ENCODE measurements at regions not wholly inside any gene's neighbourhood (a gene's known extent, or its start where the extent isn't known, plus 50 kb on each side); places are given as distances from the start of the nearest gene placed in this dataset.

DNA sequence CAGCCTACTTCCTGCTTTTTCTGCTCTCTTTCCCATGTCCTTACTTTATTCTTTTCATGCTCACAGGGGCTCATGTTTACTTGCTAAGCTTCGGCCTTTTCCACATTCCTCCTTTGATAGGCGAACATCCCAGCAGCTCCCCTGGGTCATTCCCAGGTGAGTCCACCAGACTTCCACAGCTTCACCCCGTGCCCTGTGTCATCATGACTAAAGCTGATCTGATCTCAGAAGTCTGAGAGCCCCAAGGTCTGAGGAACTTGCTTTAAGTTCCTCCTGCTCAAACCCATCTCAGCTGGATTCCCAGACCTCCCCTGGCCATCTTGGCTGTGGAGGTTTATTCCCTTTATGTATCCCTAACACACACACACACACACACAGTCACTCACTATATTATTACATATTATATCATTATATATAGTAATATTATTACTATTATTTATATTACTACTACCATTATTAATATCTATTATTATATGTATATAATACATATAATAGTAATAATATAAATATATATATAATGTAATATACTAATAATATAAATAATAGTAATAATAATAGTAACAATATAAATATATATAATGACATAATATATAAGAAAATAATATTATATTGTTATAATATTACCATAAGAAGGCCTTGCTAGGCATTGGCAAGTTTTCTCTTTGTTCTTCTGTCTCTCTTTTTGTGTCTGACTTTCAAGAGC, 295.9 kb downstream of the PTEN start:
- ATAC-seq (ENCODE audit: low FRiP score in 2 of 2) = no peak
- no peaks in the 10 kb centered on the region for H3K36me3 ChIP-seq
- no peaks in the 10 kb centered on the region for H3K27me3 ChIP-seq
- H3K4me1 ChIP-seq = peaks cover 4 to 14% (median 8%) of the 10 kb centered on the region in 4 donors
- no peak for TF ChIP-seq CTCF (IDR thresholded peaks at IDR 0.05)
- DNase-seq = no peak
- peak overlapping the region in 1 of 4 donors; percentile 14 for H3K27ac ChIP-seq
- H3K4me3 ChIP-seq = no peak overlapping the region
- no peaks in the 10 kb centered on the region for H3K9me3 ChIP-seq
- WGBS, 2 donors = 55 to 58% methylated on average over 3 of the region's 3 CpGs

DNA sequence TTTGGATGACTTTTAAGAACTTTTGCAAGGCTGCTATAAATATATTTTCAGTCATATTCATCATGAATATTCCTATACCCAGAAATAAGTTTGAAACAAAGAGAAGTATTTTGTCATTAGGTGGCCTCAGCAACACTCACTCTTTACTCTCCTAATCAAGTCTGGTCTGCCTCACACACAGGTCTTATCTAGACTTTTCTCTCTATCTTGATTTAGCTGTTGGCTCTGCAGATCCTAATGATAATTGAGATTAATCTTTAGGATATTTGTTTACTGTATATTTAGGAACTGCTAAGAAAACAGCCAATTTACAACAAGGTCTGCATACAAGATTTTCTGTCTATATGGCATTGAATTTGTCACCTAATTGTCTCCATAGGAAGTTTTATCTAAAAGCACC, 297.6 kb downstream of the PTEN start:
- Histone ChIP-seq H3K9me3 (no peaks in the 10 kb centered on the region), H3K4me3 (no peak overlapping the region), H3K27me3 (no peaks in the 10 kb centered on the region), H3K4me1 (peaks cover 4 to 14% (median 8%) of the 10 kb centered on the region in 4 donors), H3K27ac (no peak overlapping the region), H3K36me3 (no peaks in the 10 kb centered on the region)
- TF ChIP-seq POLR2AphosphoS5 (IDR thresholded peaks at IDR 0.05) = no peak
- no peak for TF ChIP-seq EP300 (IDR thresholded peaks at IDR 0.05)
- no peak for TF ChIP-seq CTCF (IDR thresholded peaks at IDR 0.05)
- TF ChIP-seq POLR2A (IDR thresholded peaks at IDR 0.05) = no peak
- no peak for DNase-seq
- ATAC-seq (ENCODE audit: low FRiP score in 2 of 2) = no peak

DNA sequence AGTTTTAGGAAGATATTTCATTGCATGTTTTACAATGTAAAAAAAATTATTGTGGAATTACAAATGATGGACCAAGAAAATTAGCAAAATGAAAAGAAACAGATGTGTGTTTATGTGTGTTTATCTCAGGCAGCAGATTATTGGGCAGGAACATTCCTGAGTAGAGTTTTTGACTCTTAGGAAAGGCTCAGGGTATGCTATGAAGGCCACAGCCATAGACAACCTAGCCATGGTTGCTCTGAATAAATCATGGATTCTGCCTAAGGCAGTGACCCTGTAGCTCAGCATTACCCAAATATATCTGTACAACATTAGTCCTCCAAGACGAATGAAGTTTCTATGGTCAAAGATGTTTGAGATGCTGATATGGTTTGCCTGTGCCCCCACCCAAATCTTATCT, 298.3 kb downstream of the PTEN start:
- no peak overlapping the region for H3K4me3 ChIP-seq
- no peak for DNase-seq
- 90 to 91% methylated on average over 1 of the region's 1 CpG for WGBS, 2 donors

GRCh38 chr10:88162852-88163251, 299.4 kb downstream of the PTEN start:
- H3K4me1 ChIP-seq = peaks cover 4 to 9% (median 6%) of the 10 kb centered on the region in 4 donors
- no peaks in the 10 kb centered on the region for H3K27me3 ChIP-seq
- no peak for TF ChIP-seq CTCF (IDR thresholded peaks at IDR 0.05)
- TF ChIP-seq POLR2AphosphoS5 (IDR thresholded peaks at IDR 0.05) = no peak
- TF ChIP-seq POLR2A (IDR thresholded peaks at IDR 0.05) = no peak
- no peak for TF ChIP-seq EP300 (IDR thresholded peaks at IDR 0.05)
- H3K27ac ChIP-seq = no peak overlapping the region
- 47 to 64% methylated on average over 1 of the region's 1 CpG for WGBS, 2 donors
- no peaks in the 10 kb centered on the region for H3K9me3 ChIP-seq
- DNase-seq = no peak
- H3K36me3 ChIP-seq = no peaks in the 10 kb centered on the region
- ATAC-seq (ENCODE audit: low FRiP score in 2 of 2) = peak in 1 of 2 donors; percentile 15
- no peak overlapping the region for H3K4me3 ChIP-seq

More for the DNA sequence above, 298.3 kb downstream of the PTEN start:
- TF ChIP-seq POLR2AphosphoS5 (IDR thresholded peaks at IDR 0.05) (no peak), CTCF (IDR thresholded peaks at IDR 0.05) (no peak), POLR2A (IDR thresholded peaks at IDR 0.05) (no peak), EP300 (IDR thresholded peaks at IDR 0.05) (no peak)
- Histone ChIP-seq H3K9me3 (no peaks in the 10 kb centered on the region), H3K27me3 (no peaks in the 10 kb centered on the region), H3K36me3 (no peaks in the 10 kb centered on the region), H3K4me1 (peaks cover 4 to 14% (median 8%) of the 10 kb centered on the region in 4 donors), H3K27ac (no peak overlapping the region)
- no peak for ATAC-seq (ENCODE audit: low FRiP score in 2 of 2)

DNA sequence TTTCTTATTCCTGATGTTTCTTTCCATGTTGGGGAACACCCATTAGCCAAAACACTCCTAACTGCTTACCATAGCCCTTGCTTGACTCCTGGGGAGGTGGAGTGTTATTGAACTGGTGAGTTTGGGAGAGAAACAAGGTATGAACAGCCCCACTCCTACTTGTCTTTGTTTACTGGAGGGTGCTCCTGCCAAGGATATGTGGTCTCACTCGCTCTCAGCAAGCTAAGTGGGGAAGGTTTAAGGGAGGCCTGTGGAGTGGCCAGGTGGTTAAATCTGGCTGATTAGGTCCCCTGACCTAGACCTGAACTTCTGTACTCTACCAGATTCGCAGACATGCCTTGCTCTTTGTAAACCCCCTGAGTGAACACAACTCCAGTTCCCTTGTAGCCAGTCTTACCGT, 300.1 kb downstream of the PTEN start:
- 78 to 80% methylated on average over 3 of the region's 3 CpGs for WGBS, 2 donors
- no peak overlapping the region for H3K4me3 ChIP-seq
- H3K9me3 ChIP-seq = no peaks in the 10 kb centered on the region
- H3K4me1 ChIP-seq = peaks cover 0 to 4% (median 3%) of the 10 kb centered on the region in 4 donors
- H3K27me3 ChIP-seq = no peaks in the 10 kb centered on the region
- ATAC-seq (ENCODE audit: low FRiP score in 2 of 2) (peak in 1 of 2 donors; percentile 67), DNase-seq (peak in 1 of 2 donors; percentile 32)
- TF ChIP-seq EP300 (IDR thresholded peaks at IDR 0.05) (no peak), POLR2A (IDR thresholded peaks at IDR 0.05) (no peak), CTCF (IDR thresholded peaks at IDR 0.05) (no peak), POLR2AphosphoS5 (IDR thresholded peaks at IDR 0.05) (no peak)
- H3K36me3 ChIP-seq = no peaks in the 10 kb centered on the region
- no peak overlapping the region for H3K27ac ChIP-seq
